ENCODE measurements at regions not wholly inside any gene's neighbourhood (a gene's known extent, or its start where the extent isn't known, plus 50 kb on each side); places are given as distances from the start of the nearest gene placed in this dataset.

- Histone ChIP-seq H3K36me3 (replicated peaks; ENCODE audit: low read depth, low read length) (no peaks in the 10 kb centered on the region), H4K20me1 (ENCODE audit: insufficient read depth, low read length) (no peaks in the 10 kb centered on the region), H3K4me3 (ENCODE audit: low read length) (no peak overlapping the region), H3K27ac (ENCODE audit: low read length) (no peak overlapping the region), H3K79me2 (ENCODE audit: low read length) (no peaks in the 10 kb centered on the region), H3K9me3 (ENCODE audit: insufficient read depth, low read length) (no peaks in the 10 kb centered on the region), H3K27me3 (ENCODE audit: low read depth, low read length) (peaks cover 28% of the 10 kb centered on the region), H3K9ac (ENCODE audit: low read length) (no peak overlapping the region), H2AFZ (ENCODE audit: low read depth, low read length) (no peak overlapping the region), H3K4me1 (ENCODE audit: low read length) (no peaks in the 10 kb centered on the region), H3K4me2 (ENCODE audit: low read length) (no peak overlapping the region)
- no peak for TF ChIP-seq CTCF (IDR thresholded peaks at IDR 0.05; ENCODE audit: low read depth, low read length)
- no peak for TF ChIP-seq EZH2phosphoT487 (IDR thresholded peaks at IDR 0.05; ENCODE audit: low read depth)
Measured at GRCh38 chr16:50980666-50981065, 170.4 kb downstream of the SALL1 start.

DNA sequence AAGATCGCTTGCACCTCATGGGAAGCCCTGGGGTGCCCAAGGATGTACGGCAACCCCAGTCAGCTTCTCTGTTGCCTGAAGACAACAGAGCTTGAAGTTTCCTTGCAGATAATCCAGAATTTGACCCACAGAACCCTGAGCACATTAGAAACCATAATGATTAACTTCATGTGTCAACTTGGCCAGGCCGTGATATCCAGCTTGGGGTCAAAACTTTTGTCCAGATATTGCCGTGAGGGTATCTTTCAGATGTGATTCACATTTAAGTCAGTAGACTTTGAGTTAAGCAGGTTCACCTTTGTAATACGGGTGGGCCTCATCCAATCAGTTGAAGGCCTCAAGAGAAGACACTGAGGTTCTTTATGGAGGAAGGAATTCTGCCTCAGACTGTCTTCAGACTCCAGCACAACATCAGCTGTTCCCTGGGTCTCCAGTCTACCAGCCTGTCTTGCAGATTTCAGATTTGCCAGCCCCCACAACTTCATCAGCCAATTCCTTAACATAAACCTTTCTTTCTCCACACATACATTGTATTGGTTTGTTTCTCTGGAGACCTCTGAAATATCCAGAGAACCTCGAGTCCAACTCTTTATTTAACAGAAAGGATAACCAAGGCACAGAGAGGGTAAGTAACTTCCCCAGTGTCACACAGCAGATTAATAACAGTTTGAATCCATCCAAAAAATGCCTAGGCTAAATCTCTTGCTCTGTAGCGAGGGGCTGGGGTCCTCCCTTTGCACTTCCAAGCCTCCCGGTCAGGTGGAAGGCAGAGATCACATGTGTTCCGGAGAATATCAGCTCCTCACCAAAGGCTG, 171.1 kb downstream of the SALL1 start:
- H3K36me3 ChIP-seq (replicated peaks; ENCODE audit: low read depth, low read length) = no peaks in the 10 kb centered on the region
- H4K20me1 ChIP-seq (ENCODE audit: insufficient read depth, low read length) = no peaks in the 10 kb centered on the region
- H3K79me2 ChIP-seq (ENCODE audit: low read length) = no peaks in the 10 kb centered on the region
- no peaks in the 10 kb centered on the region for H3K9me3 ChIP-seq (ENCODE audit: insufficient read depth, low read length)
- no peak for TF ChIP-seq CTCF (IDR thresholded peaks at IDR 0.05; ENCODE audit: low read depth, low read length)
- no peak for TF ChIP-seq EZH2phosphoT487 (IDR thresholded peaks at IDR 0.05; ENCODE audit: low read depth)
- H3K4me3 ChIP-seq (ENCODE audit: low read length) = no peak overlapping the region
- H3K27me3 ChIP-seq (ENCODE audit: low read depth, low read length) = peaks cover 34% of the 10 kb centered on the region
- no peaks in the 10 kb centered on the region for H3K4me1 ChIP-seq (ENCODE audit: low read length)
- no peak overlapping the region for H3K4me2 ChIP-seq (ENCODE audit: low read length)
- no peak overlapping the region for H3K9ac ChIP-seq (ENCODE audit: low read length)
- H3K27ac ChIP-seq (ENCODE audit: low read length) = no peak overlapping the region
- no peak overlapping the region for H2AFZ ChIP-seq (ENCODE audit: low read depth, low read length)

- Histone ChIP-seq H3K4me1 (ENCODE audit: low read length) (peaks cover 20% of the 10 kb centered on the region), H3K36me3 (replicated peaks; ENCODE audit: low read depth, low read length) (no peaks in the 10 kb centered on the region), H3K4me2 (ENCODE audit: low read length) (no peak overlapping the region), H3K27me3 (ENCODE audit: low read depth, low read length) (peaks cover 55% of the 10 kb centered on the region), H3K9me3 (ENCODE audit: insufficient read depth, low read length) (no peaks in the 10 kb centered on the region), H3K79me2 (ENCODE audit: low read length) (no peaks in the 10 kb centered on the region), H3K9ac (ENCODE audit: low read length) (no peak overlapping the region), H4K20me1 (ENCODE audit: insufficient read depth, low read length) (0 out of 2 replicates have a peak, but pooled peaks cover 4% of the 10 kb centered on the region), H3K27ac (ENCODE audit: low read length) (no peak overlapping the region), H2AFZ (ENCODE audit: low read depth, low read length) (no peak overlapping the region), H3K4me3 (ENCODE audit: low read length) (no peak overlapping the region)
- TF ChIP-seq CTCF (IDR thresholded peaks at IDR 0.05; ENCODE audit: low read depth, low read length) (no peak), EZH2phosphoT487 (IDR thresholded peaks at IDR 0.05; ENCODE audit: low read depth) (no peak)
Measured at GRCh38 chr16:50977138-50977537, 173.9 kb downstream of the SALL1 start.

GRCh38 chr16:50974438-50975036, 176.5 kb downstream of the SALL1 start:
- Histone ChIP-seq H3K27me3 (ENCODE audit: low read depth, low read length) (peaks cover 73% of the 10 kb centered on the region), H3K9ac (ENCODE audit: low read length) (no peak overlapping the region), H3K4me3 (ENCODE audit: low read length) (no peak overlapping the region), H4K20me1 (ENCODE audit: insufficient read depth, low read length) (0 out of 2 replicates have a peak, but pooled peaks cover 4% of the 10 kb centered on the region), H3K36me3 (replicated peaks; ENCODE audit: low read depth, low read length) (no peaks in the 10 kb centered on the region), H2AFZ (ENCODE audit: low read depth, low read length) (no peak overlapping the region), H3K27ac (ENCODE audit: low read length) (no peak overlapping the region), H3K4me2 (ENCODE audit: low read length) (no peak overlapping the region), H3K79me2 (ENCODE audit: low read length) (no peaks in the 10 kb centered on the region), H3K4me1 (ENCODE audit: low read length) (peaks cover 31% of the 10 kb centered on the region), H3K9me3 (ENCODE audit: insufficient read depth, low read length) (no peaks in the 10 kb centered on the region)
- TF ChIP-seq CTCF (IDR thresholded peaks at IDR 0.05; ENCODE audit: low read depth, low read length) (no peak), EZH2phosphoT487 (IDR thresholded peaks at IDR 0.05; ENCODE audit: low read depth) (no peak)
